PC-3 (cell line): ENCODE measurements at regions not wholly inside any gene's neighbourhood (a gene's known extent, or its start where the extent isn't known, plus 50 kb on each side); places are given as distances from the start of the nearest gene placed in this dataset.

Experiments
- ATAC-seq: fragments of 200-7000 bp; cut with Tn5 transposase; 2 replicates; pipeline ENCODE4 v1.9.1; 2020; ENCODE audit warnings: mild to moderate bottlenecking, moderate library complexity
- BruUV-seq: library from RNA; stranded (reverse); fragments of 400-500 nt; replicated peaks from 2 replicates; lab custom pipeline; 2021; lab: Mats Ljungman, UMichigan
- CTCF ChIA-PET: fragments of 300-600 bp; sonication (Branson Sonifier 250); formaldehyde crosslinking; loops from one replicate; lab custom pipeline; 2022; ENCODE audit warnings: antibody characterized with exemption; lab: Charles Lee
- POLR2A ChIA-PET: fragments of 300-600 bp; sonication (Branson Sonifier 250); formaldehyde crosslinking; loops from one replicate; lab custom pipeline; 2022; ENCODE audit warnings: antibody characterized with exemption; ENCODE audit not compliant: unreplicated experiment; lab: Charles Lee
- DNase-seq: peaks from one replicate; pipeline ENCODE4 v3.0.0-alpha.2; 2015
- H2AFZ ChIP-seq: fragments of 300-600 bp; sonication (generic); 2 replicates; pipeline ENCODE4 v1.6.0; 2016; ENCODE audit warnings: antibody characterized with exemption, low read length
- H3F3A ChIP-seq: fragments of 300-600 bp; sonication (generic); one replicate; pipeline ENCODE4 v1.6.0; 2017; ENCODE audit warnings: antibody characterized with exemption, low read length, control low read depth, mild to moderate bottlenecking; ENCODE audit not compliant: unreplicated experiment
- H3K27ac ChIP-seq: fragments of 300-600 bp; sonication (generic); 2 replicates; pipeline ENCODE4 v1.5.1; 2016; ENCODE audit warnings: mild to moderate bottlenecking, low read length
- H3K27me3 ChIP-seq: fragments of 300-600 bp; sonication (generic); 2 replicates; pipeline ENCODE4 v1.6.1; 2016; ENCODE audit warnings: low read length, mixed read lengths
- H3K36me3 ChIP-seq: fragments of 300-600 bp; sonication (generic); 2 replicates; pipeline ENCODE4 v1.6.1; 2016; ENCODE audit warnings: low read depth, mixed run types, low read length, mixed read lengths
- H3K4me1 ChIP-seq: fragments of 300-600 bp; sonication (generic); 2 replicates; pipeline ENCODE4 v1.5.1; 2016; ENCODE audit warnings: low read length; ENCODE audit not compliant: insufficient read depth
- H3K4me2 ChIP-seq: fragments of 300-600 bp; sonication (generic); 2 replicates; pipeline ENCODE4 v1.6.0; 2016; ENCODE audit warnings: low read length
- H3K4me3 ChIP-seq: fragments of 300-600 bp; sonication (generic); 2 replicates; pipeline ENCODE4 v1.5.1; 2016; ENCODE audit warnings: mild to moderate bottlenecking, low read length, mixed read lengths
- H3K79me2 ChIP-seq: fragments of 300-600 bp; sonication (generic); 2 replicates; pipeline ENCODE4 v1.6.1; 2017; ENCODE audit warnings: low read length, mixed read lengths
- H3K9ac ChIP-seq: fragments of 300-600 bp; sonication (generic); 2 replicates; pipeline ENCODE4 v1.6.0; 2016; ENCODE audit warnings: mild to moderate bottlenecking, low read length
- H3K9me2 ChIP-seq: fragments of 300-600 bp; sonication (generic); replicated peaks from 2 replicates; pipeline ENCODE4 v1.6.1; 2016; ENCODE audit warnings: mixed run types, low read length, mixed read lengths
- H3K9me3 ChIP-seq: fragments of 300-600 bp; sonication (generic); 2 replicates; pipeline ENCODE4 v1.6.1; 2016; ENCODE audit warnings: low read length, mixed read lengths
- H4K20me1 ChIP-seq: fragments of 300-600 bp; sonication (generic); 2 replicates; pipeline ENCODE4 v1.6.1; 2016; ENCODE audit warnings: low read length, mixed read lengths
- EZH2 ChIP-seq: fragments of 300-600 bp; sonication (generic); IDR thresholded peaks from one replicate; pipeline ENCODE4 v1.6.1; 2017; ENCODE audit warnings: antibody characterized with exemption, mild to moderate bottlenecking, low read length; ENCODE audit not compliant: unreplicated experiment
- EZH2phosphoT487 ChIP-seq: fragments of 300-600 bp; sonication (generic); IDR thresholded peaks from 2 replicates; pipeline ENCODE4 v1.6.1; 2018; ENCODE audit warnings: mild to moderate bottlenecking, antibody characterized with exemption, low read length, borderline replicate concordance
- intact Hi-C: fragments of 100-400 bp; cut with micrococcal nuclease; formaldehyde crosslinking; loops from 2 replicates; pipeline ENCODE4 v1.9.0; 2023
- TF ChIP-seq, protein P1 (sequence below): fragments of 300-600 bp; sonication (generic); conservative IDR thresholded peaks from 2 replicates; pipeline ENCODE4 v1.5.1; 2017; ENCODE audit warnings: antibody characterized with exemption, low read depth, mild to moderate bottlenecking, low read length

DNA sequence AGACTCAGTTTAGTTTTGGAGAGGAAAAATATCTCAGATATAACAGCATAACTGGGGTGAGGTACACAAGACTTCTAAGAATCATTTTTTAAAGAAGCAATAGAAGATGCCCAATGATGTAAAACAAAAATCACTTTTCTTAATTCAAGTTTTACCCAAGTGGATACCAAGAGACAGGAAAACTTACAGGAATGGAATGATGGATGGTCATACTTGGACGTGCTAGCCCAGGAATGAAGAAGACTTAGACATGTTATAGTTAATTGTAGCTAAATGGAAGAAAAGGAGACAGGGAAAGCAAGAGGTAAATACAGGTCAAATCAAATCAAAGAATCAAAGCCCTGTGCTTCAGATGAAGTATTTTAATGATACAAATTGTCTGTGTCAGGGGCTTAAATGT lies 312.7 kb upstream of the KCNJ16 start:
- Histone ChIP-seq H3K79me2 (no peaks in the 10 kb centered on the region), H3K9me2 (no peaks in the 10 kb centered on the region), H2AFZ (no peak overlapping the region), H3K27ac (peak overlapping the region; percentile 84), H3K9ac (0 out of 2 replicates have a peak overlapping the region, but pooled peaks have one; percentile 6), H3F3A (peaks cover 4% of the 10 kb centered on the region), H3K4me1 (peaks cover 50% of the 10 kb centered on the region), H4K20me1 (no peaks in the 10 kb centered on the region), H3K4me3 (peak overlapping the region; percentile 3; the same call in 1 of the 2 replicates), H3K4me2 (peak overlapping the region; percentile 54), H3K9me3 (no peaks in the 10 kb centered on the region), H3K27me3 (no peaks in the 10 kb centered on the region), H3K36me3 (no peaks in the 10 kb centered on the region)
- peak; percentile 4 for ATAC-seq
- TSS peak; percentile 84 for BruUV-seq
- no peak for TF ChIP-seq EZH2
- no peak for TF ChIP-seq EZH2phosphoT487
- TF ChIP-seq, protein P1, sequence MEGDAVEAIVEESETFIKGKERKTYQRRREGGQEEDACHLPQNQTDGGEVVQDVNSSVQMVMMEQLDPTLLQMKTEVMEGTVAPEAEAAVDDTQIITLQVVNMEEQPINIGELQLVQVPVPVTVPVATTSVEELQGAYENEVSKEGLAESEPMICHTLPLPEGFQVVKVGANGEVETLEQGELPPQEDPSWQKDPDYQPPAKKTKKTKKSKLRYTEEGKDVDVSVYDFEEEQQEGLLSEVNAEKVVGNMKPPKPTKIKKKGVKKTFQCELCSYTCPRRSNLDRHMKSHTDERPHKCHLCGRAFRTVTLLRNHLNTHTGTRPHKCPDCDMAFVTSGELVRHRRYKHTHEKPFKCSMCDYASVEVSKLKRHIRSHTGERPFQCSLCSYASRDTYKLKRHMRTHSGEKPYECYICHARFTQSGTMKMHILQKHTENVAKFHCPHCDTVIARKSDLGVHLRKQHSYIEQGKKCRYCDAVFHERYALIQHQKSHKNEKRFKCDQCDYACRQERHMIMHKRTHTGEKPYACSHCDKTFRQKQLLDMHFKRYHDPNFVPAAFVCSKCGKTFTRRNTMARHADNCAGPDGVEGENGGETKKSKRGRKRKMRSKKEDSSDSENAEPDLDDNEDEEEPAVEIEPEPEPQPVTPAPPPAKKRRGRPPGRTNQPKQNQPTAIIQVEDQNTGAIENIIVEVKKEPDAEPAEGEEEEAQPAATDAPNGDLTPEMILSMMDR = no peak
- CTCF ChIA-PET = no interaction called here
- DNase-seq = no peak
- POLR2A ChIA-PET = interaction anchor here (0.7 kb wide), 1 partner anchor 443 kb away, joined by 7 read pairs; no protein-coding TSS in a partner anchor
- intact Hi-C loops = loop anchor here (1.0 to 5.0 kb wide), 10 partner anchors 17 to 645 kb away; partner anchors contain the start of gene KCNJ2

DNA sequence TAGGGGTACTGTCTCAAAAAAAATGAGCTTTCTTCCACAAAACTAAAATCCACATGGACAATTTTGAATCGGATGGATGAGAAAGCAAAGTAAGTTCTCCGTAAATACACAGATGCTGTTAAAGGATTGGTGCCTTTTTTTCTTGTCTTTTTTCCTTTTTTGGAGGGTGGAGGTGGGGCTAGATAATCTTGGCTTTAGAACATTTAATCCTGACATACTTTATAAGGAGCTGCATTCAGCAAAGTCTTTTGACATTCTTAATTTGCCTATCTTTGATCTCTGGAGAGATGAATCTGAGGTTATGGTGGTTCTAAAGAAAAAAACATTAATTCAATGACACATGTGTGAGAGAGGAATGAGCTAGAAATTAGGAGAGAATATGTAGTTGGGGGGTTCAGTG lies 312.3 kb upstream of the KCNJ16 start:
- Histone ChIP-seq H3K4me2 (peak overlapping the region; percentile 54), H3K36me3 (no peaks in the 10 kb centered on the region), H3K9ac (0 out of 2 replicates have a peak overlapping the region, but pooled peaks have one; percentile 6), H3K4me1 (peaks cover 47% of the 10 kb centered on the region), H3K27me3 (no peaks in the 10 kb centered on the region), H3K4me3 (0 out of 2 replicates have a peak overlapping the region, but pooled peaks have one; percentile 3), H4K20me1 (no peaks in the 10 kb centered on the region), H3F3A (peaks cover 4% of the 10 kb centered on the region), H3K27ac (peak overlapping the region; percentile 84), H3K9me3 (no peaks in the 10 kb centered on the region), H3K79me2 (no peaks in the 10 kb centered on the region), H3K9me2 (no peaks in the 10 kb centered on the region), H2AFZ (no peak overlapping the region)
- DNase-seq (no peak), ATAC-seq (no peak)
- ChIA-PET POLR2A (interaction anchor here (0.6 to 0.7 kb wide), 2 partner anchors 94 to 444 kb away, joined by 4 to 7 read pairs; no protein-coding TSS in a partner anchor), CTCF (no interaction called here)
- TF ChIP-seq EZH2 (no peak), EZH2phosphoT487 (no peak)
- TF ChIP-seq, protein P1 = no peak
- no TSS peak for BruUV-seq
- intact Hi-C loops = loop anchor here (1.0 to 5.0 kb wide), 10 partner anchors 17 to 645 kb away; partner anchors contain the start of gene KCNJ2

DNA sequence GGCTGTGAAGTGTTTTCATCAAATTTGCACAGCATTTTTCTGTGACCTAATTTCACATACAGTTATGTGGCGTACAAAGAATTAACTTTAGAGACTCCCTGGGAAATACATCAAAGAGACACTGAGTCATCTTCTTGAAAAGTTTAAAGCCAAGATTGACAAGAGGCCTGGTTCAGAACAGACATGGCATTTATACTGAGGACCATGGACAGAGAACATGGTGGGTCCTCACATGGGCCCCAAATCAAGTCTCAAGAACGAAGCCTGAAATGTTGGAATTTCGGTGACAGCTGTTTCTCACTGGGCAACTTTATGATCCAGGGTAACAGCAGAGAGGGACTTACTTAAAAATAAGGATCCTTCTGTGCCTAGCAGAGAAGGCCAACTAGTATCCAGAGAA lies 311.5 kb upstream of the KCNJ16 start:
- H3K79me2 ChIP-seq = no peaks in the 10 kb centered on the region
- H3K9me2 ChIP-seq = no peaks in the 10 kb centered on the region
- H3K4me2 ChIP-seq = peak overlapping the region; percentile 3; the same call in 1 of the 2 replicates
- peaks cover 4% of the 10 kb centered on the region for H3F3A ChIP-seq
- TF ChIP-seq EZH2 (no peak), EZH2phosphoT487 (no peak)
- TF ChIP-seq, protein P1 = no peak
- H3K4me1 ChIP-seq = peaks cover 41% of the 10 kb centered on the region
- peak; percentile 61 for DNase-seq
- no peaks in the 10 kb centered on the region for H3K9me3 ChIP-seq
- no peaks in the 10 kb centered on the region for H3K36me3 ChIP-seq
- CTCF ChIA-PET = no interaction called here
- POLR2A ChIA-PET = no interaction called here
- no TSS peak for BruUV-seq
- no peak overlapping the region for H3K9ac ChIP-seq
- H3K27ac ChIP-seq = no peak overlapping the region
- H3K4me3 ChIP-seq = no peak overlapping the region
- H2AFZ ChIP-seq = no peak overlapping the region
- H4K20me1 ChIP-seq = no peaks in the 10 kb centered on the region
- intact Hi-C loops = loop anchor here (2.0 to 5.0 kb wide), 5 partner anchors 106 to 644 kb away; partner anchors contain the start of gene KCNJ2
- H3K27me3 ChIP-seq = no peaks in the 10 kb centered on the region
- no peak; the same call in 1 of the 2 replicates for ATAC-seq
